ENCODE measurements at regions not wholly inside any gene's neighbourhood (a gene's known extent, or its start where the extent isn't known, plus 50 kb on each side); places are given as distances from the start of the nearest gene placed in this dataset.

DNA sequence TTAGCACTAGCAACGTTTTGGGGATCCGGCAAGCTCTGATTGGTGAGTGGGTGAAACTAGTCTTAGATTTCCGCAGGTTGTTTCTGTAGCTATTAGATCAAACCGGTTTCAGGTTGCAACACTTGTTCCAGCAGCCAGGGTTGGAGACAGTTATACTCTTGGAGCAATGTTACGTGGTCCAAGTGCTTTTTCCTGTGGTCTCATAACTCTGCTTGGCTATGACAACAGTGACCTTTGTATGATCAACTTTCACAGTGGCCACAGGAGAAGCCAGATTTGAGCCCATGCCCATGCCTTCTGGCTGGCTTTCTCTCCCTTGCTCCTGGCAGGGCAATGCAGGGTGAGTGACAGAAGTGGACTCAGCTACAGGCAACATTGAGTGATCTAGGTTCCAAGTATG lies 84.5 kb upstream of the TAF1B start:
- Mint-ChIP-seq H3K27ac (peak overlapping the region in 1 of 7 donors; percentile 27), H3K27me3 (no peaks in the 10 kb centered on the region), H3K4me1 (peaks cover 27 to 54% (median 35%) of the 10 kb centered on the region in 4 donors), H3K36me3 (no peaks in the 10 kb centered on the region), H3K9me3 (no peaks in the 10 kb centered on the region), H3K4me3 (peak overlapping the region in 1 of 8 donors; percentile 21)
- Histone ChIP-seq H3K4me3 (ENCODE audit: low read length in 2 of 2) (no peak overlapping the region), H3K27ac (ENCODE audit: low read depth, low read length) (no peak overlapping the region), H3K4me1 (ENCODE audit: insufficient read depth, low read length) (peaks cover 37% of the 10 kb centered on the region), H3K27me3 (ENCODE audit: insufficient read depth, low read length) (no peaks in the 10 kb centered on the region), H3K9me3 (ENCODE audit: control insufficient read depth in 1 of 2, low read length in 2 of 2) (no peaks in the 10 kb centered on the region), H3K36me3 (ENCODE audit: insufficient read depth, low read length) (no peaks in the 10 kb centered on the region)
- intact Hi-C loops (cut with micrococcal nuclease), result no loop called here
- DNase-seq, result no peak
- ChIA-PET CTCF (ENCODE audit: partially characterized antibody) (interaction anchor here (7.7 kb wide), 1 partner anchor 12 kb away, joined by 57 read pairs; no protein-coding TSS in a partner anchor), POLR2A (ENCODE audit: partially characterized antibody) (interaction anchor here (1.3 kb wide), 1 partner anchor 11 kb away, joined by 4 read pairs; no protein-coding TSS in a partner anchor)

DNA sequence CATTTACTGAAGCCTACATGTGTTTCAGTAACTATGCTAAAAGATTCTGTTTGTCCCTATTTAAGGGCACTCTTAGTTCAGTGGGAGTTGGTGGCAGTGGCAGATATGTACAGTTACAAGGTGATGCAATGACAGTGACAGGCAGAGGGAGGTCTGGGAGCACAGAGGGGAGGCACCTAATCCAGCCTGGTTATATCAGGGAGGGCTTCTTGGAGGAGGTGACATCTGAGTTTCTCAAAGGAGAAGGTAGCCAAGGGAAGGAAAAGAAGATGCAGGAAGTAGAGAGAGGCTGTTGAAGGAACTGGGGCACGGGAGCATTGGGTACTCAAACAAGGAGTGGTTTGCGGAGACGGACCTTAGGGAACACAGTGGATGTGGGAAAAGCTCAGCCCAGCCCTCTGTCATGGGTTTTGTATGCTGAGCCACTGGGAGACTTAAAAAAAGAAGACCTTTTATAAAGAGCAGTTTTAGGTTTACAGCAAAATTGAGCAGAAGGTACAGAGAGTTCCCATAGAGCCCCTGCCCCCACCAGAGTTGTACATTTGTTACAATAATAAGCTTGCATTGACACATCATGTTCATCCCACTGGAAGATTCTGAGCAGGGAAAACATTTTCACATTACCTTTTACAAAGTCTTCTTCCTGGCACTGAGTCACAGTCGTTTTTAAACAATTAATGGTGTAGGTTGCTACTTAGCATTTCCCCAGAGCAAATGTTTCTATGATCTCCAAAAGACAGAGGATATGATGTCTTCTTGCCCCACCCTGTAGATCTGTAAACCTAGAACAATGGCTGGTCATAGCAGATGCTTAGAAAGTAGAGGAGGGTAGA lies 83.0 kb upstream of the TAF1B start:
- H3K9me3 ChIP-seq (ENCODE audit: control insufficient read depth in 1 of 2, low read length in 2 of 2), result no peaks in the 10 kb centered on the region
- H3K9me3 Mint-ChIP-seq, result no peaks in the 10 kb centered on the region
- peaks cover 21% of the 10 kb centered on the region for H3K4me1 ChIP-seq (ENCODE audit: insufficient read depth, low read length)
- H3K4me1 Mint-ChIP-seq, result peaks cover 19 to 48% (median 27%) of the 10 kb centered on the region in 4 donors
- ChIA-PET CTCF (ENCODE audit: partially characterized antibody) (interaction anchor here (7.7 kb wide), 1 partner anchor 11 kb away, joined by 57 read pairs; no protein-coding TSS in a partner anchor), POLR2A (ENCODE audit: partially characterized antibody) (interaction anchor here (1.0 to 1.3 kb wide), 2 partner anchors 10 to 133 kb away, joined by 4 read pairs; no protein-coding TSS in a partner anchor)
- no peak overlapping the region for H3K4me3 ChIP-seq (ENCODE audit: low read length in 2 of 2)
- DNase-seq, result no peak
- no peaks in the 10 kb centered on the region for H3K36me3 ChIP-seq (ENCODE audit: insufficient read depth, low read length)
- H3K27ac Mint-ChIP-seq, result peak overlapping the region; percentile 24 to 91 (median 65)
- no peaks in the 10 kb centered on the region for H3K27me3 ChIP-seq (ENCODE audit: insufficient read depth, low read length)
- no peak overlapping the region for H3K27ac ChIP-seq (ENCODE audit: low read depth, low read length)
- intact Hi-C loops (cut with micrococcal nuclease), result no loop called here
- H3K27me3 Mint-ChIP-seq, result no peaks in the 10 kb centered on the region
- no peaks in the 10 kb centered on the region for H3K36me3 Mint-ChIP-seq
- H3K4me3 Mint-ChIP-seq, result peak overlapping the region in 5 of 8 donors; percentile 12 to 59 (median 25)

DNA sequence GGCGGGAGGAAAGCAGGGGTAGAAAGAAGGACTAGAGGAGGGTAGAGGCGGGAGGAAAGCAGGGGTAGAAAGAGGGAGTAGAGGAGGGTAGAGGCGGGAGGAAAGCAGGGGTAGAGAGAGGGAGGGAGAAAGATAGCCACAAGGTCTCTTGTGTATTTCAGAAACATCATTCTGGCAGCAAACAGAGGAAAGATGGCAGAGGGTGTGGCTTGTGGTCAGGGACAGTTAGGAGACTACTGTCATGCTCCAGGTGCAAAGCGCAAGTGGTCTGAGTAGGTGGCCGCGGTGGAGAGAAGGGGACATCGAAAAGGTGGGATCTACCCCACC lies 82.4 kb upstream of the TAF1B start:
- no peaks in the 10 kb centered on the region for H3K36me3 Mint-ChIP-seq
- DNase-seq, result no peak
- POLR2A ChIA-PET (ENCODE audit: partially characterized antibody), result interaction anchor here (1.0 kb wide), 1 partner anchor 134 kb away, joined by 4 read pairs; no protein-coding TSS in a partner anchor
- peak overlapping the region; percentile 24 to 91 (median 60) for H3K27ac Mint-ChIP-seq
- no peaks in the 10 kb centered on the region for H3K9me3 ChIP-seq (ENCODE audit: control insufficient read depth in 1 of 2, low read length in 2 of 2)
- CTCF ChIA-PET (ENCODE audit: partially characterized antibody), result interaction anchor here (7.7 kb wide), 1 partner anchor 10 kb away, joined by 57 read pairs; no protein-coding TSS in a partner anchor
- peaks cover 16 to 42% (median 25%) of the 10 kb centered on the region in 4 donors for H3K4me1 Mint-ChIP-seq
- H3K27me3 Mint-ChIP-seq, result no peaks in the 10 kb centered on the region
- no peaks in the 10 kb centered on the region for H3K27me3 ChIP-seq (ENCODE audit: insufficient read depth, low read length)
- intact Hi-C loops (cut with micrococcal nuclease), result no loop called here
- peaks cover 21% of the 10 kb centered on the region for H3K4me1 ChIP-seq (ENCODE audit: insufficient read depth, low read length)
- no peaks in the 10 kb centered on the region for H3K9me3 Mint-ChIP-seq
- no peaks in the 10 kb centered on the region for H3K36me3 ChIP-seq (ENCODE audit: insufficient read depth, low read length)
- H3K4me3 ChIP-seq (ENCODE audit: low read length in 2 of 2), result no peak overlapping the region
- peak overlapping the region in 2 of 8 donors; percentile 39 to 43 for H3K4me3 Mint-ChIP-seq
- H3K27ac ChIP-seq (ENCODE audit: low read depth, low read length), result no peak overlapping the region

DNA sequence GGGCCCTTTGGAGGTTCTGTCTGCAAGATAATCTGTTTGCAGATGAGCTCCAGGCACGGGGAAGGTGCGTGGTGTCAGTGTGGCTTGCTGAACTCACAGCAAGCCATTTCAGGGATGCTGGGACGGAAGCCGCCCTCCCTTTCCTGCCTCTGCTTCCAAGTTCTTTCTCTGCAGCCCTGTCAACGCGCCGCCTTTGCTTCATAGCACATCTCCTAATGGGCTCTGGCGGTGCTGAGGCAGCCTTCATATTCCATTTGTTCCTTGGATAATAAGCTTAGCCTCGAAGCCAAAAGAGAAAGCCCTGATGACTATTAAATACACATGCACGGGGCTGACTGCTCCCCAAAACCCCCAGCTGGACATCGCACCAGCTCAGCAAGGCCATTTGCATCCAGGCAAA lies 81.7 kb upstream of the TAF1B start:
- Mint-ChIP-seq H3K4me1 (peaks cover 16 to 44% (median 24%) of the 10 kb centered on the region in 4 donors), H3K27ac (peak overlapping the region in 1 of 7 donors; percentile 90)
- no peaks in the 10 kb centered on the region for H3K36me3 ChIP-seq (ENCODE audit: insufficient read depth, low read length)

DNA sequence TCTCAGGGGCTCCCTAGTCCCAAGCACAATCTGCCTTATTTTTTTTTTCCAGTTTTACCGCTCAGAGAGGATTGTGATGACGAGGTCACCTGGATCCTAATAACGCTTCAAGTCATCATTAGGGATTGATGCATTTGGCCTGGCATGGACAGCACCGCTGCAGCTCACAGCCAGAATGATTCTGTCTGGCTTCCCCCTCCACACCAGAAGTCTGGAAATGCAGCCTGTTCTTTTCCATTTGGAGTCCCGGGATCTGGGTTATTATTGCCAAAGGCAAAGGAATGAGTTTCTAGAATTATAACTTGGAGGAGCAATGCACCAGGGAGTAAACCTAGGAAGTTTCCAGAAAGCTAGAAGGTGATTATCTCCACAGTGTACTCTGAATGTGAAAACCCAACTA lies 81.1 kb upstream of the TAF1B start:
- H3K4me3 ChIP-seq (ENCODE audit: low read length in 2 of 2), result no peak overlapping the region
- H3K36me3 ChIP-seq (ENCODE audit: insufficient read depth, low read length), result no peaks in the 10 kb centered on the region
- no peaks in the 10 kb centered on the region for H3K9me3 ChIP-seq (ENCODE audit: control insufficient read depth in 1 of 2, low read length in 2 of 2)
- Mint-ChIP-seq H3K36me3 (no peaks in the 10 kb centered on the region), H3K27me3 (no peaks in the 10 kb centered on the region), H3K4me1 (peaks cover 16 to 47% (median 23%) of the 10 kb centered on the region in 4 donors), H3K9me3 (no peaks in the 10 kb centered on the region), H3K4me3 (no peak overlapping the region), H3K27ac (peak overlapping the region in 1 of 7 donors; percentile 6)
- no peak for DNase-seq
- POLR2A ChIA-PET (ENCODE audit: partially characterized antibody), result interaction anchor here (1.1 kb wide), 1 partner anchor 132 kb away, joined by 3 read pairs; the partner anchor contains the start of gene YWHAQ
- intact Hi-C loops (cut with micrococcal nuclease), result no loop called here
- peaks cover 21% of the 10 kb centered on the region for H3K4me1 ChIP-seq (ENCODE audit: insufficient read depth, low read length)
- no peaks in the 10 kb centered on the region for H3K27me3 ChIP-seq (ENCODE audit: insufficient read depth, low read length)
- H3K27ac ChIP-seq (ENCODE audit: low read depth, low read length), result no peak overlapping the region
- CTCF ChIA-PET (ENCODE audit: partially characterized antibody), result interaction anchor here (7.7 kb wide), 1 partner anchor 9 kb away, joined by 57 read pairs; no protein-coding TSS in a partner anchor

More for the DNA sequence above, 81.7 kb upstream of the TAF1B start:
- intact Hi-C loops (cut with micrococcal nuclease), result no loop called here
- no peak overlapping the region for H3K4me3 Mint-ChIP-seq
- Histone ChIP-seq H3K4me3 (ENCODE audit: low read length in 2 of 2) (no peak overlapping the region), H3K4me1 (ENCODE audit: insufficient read depth, low read length) (peaks cover 21% of the 10 kb centered on the region), H3K27me3 (ENCODE audit: insufficient read depth, low read length) (no peaks in the 10 kb centered on the region), H3K9me3 (ENCODE audit: control insufficient read depth in 1 of 2, low read length in 2 of 2) (no peaks in the 10 kb centered on the region), H3K27ac (ENCODE audit: low read depth, low read length) (no peak overlapping the region)
- no peaks in the 10 kb centered on the region for H3K9me3 Mint-ChIP-seq
- no peaks in the 10 kb centered on the region for H3K36me3 Mint-ChIP-seq
- DNase-seq, result no peak
- POLR2A ChIA-PET (ENCODE audit: partially characterized antibody), result interaction anchor here (1.1 kb wide), 1 partner anchor 131 kb away, joined by 3 read pairs; the partner anchor contains the start of gene YWHAQ
- H3K27me3 Mint-ChIP-seq, result no peaks in the 10 kb centered on the region
- CTCF ChIA-PET (ENCODE audit: partially characterized antibody), result interaction anchor here (7.7 kb wide), 1 partner anchor 10 kb away, joined by 57 read pairs; no protein-coding TSS in a partner anchor

DNA sequence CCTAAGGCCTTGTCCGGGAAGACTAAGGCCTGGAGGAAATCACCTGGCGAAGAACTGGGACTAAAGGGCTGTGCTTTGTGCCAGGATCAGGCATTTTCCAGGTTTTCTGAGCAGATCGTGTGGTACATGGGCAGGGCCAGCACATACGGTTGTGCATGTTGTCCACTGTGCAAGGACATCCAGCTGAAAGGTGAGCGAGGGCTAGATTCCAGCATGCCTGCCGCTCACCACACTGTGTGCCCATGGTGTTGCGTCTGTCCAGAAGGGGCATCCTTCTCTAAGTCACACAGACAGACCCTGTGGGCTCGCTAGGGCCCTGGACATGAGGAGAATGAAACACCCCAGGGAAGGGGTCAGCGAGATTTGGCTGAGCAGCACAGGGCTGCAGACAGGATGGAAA lies 80.3 kb upstream of the TAF1B start:
- CTCF ChIA-PET (ENCODE audit: partially characterized antibody), result no interaction called here
- Mint-ChIP-seq H3K4me1 (peaks cover 16 to 47% (median 23%) of the 10 kb centered on the region in 4 donors), H3K27me3 (no peaks in the 10 kb centered on the region), H3K4me3 (no peak overlapping the region), H3K9me3 (no peaks in the 10 kb centered on the region), H3K36me3 (no peaks in the 10 kb centered on the region), H3K27ac (no peak overlapping the region)
- Histone ChIP-seq H3K36me3 (ENCODE audit: insufficient read depth, low read length) (no peaks in the 10 kb centered on the region), H3K4me1 (ENCODE audit: insufficient read depth, low read length) (peaks cover 21% of the 10 kb centered on the region), H3K9me3 (ENCODE audit: control insufficient read depth in 1 of 2, low read length in 2 of 2) (no peaks in the 10 kb centered on the region), H3K4me3 (ENCODE audit: low read length in 2 of 2) (no peak overlapping the region), H3K27me3 (ENCODE audit: insufficient read depth, low read length) (no peaks in the 10 kb centered on the region), H3K27ac (ENCODE audit: low read depth, low read length) (no peak overlapping the region)
- POLR2A ChIA-PET (ENCODE audit: partially characterized antibody), result interaction anchor here (2.0 kb wide), 1 partner anchor 10 kb away, joined by 7 read pairs; no protein-coding TSS in a partner anchor
- DNase-seq, result no peak
- intact Hi-C loops (cut with micrococcal nuclease), result no loop called here
